GM18505 (cell line): ENCODE measurements at regions not wholly inside any gene's neighbourhood (a gene's known extent, or its start where the extent isn't known, plus 50 kb on each side); places are given as distances from the start of the nearest gene placed in this dataset.
"Not testable (repeated sequence)": the region's sequence is repeated elsewhere in the genome, so short reads cannot be mapped to it uniquely, and the experiment has no call there.

ENCODE experiments used
- ATAC-seq: cut with Tn5 transposase; IDR thresholded peaks from one replicate; pipeline ENCODE4 v1.9.1; 2021; ENCODE audit not compliant: unreplicated experiment
- POLR2A ChIP-seq: IDR thresholded peaks from 4 replicates; pipeline ENCODE4 v1.6.1; 2011; ENCODE audit warnings: borderline replicate concordance; ENCODE audit not compliant: insufficient read depth, insufficient read length; ENCODE audit errors: extremely low read depth

GRCh38 chr7:39758234-39758970 is 135.0 kb downstream of the RALA start:
- ATAC-seq: no peak
- TF ChIP-seq POLR2A: no peak

GRCh38 chr7:39761449-39761848 is 138.1 kb downstream of the RALA start:
- TF ChIP-seq POLR2A: no peak
- ATAC-seq: no peak

GRCh38 chr7:39762466-39762865 is 139.1 kb downstream of the RALA start:
- ATAC-seq: not testable (repeated sequence)

- ATAC-seq: not testable (repeated sequence)
Observed at GRCh38 chr7:39762881-39763280, 139.5 kb downstream of the RALA start.

GRCh38 chr7:39765833-39766232 is 142.5 kb downstream of the RALA start:
- not testable (repeated sequence) for ATAC-seq

GRCh38 chr7:39768439-39768838 is 145.1 kb downstream of the RALA start:
- not testable (repeated sequence) for ATAC-seq

GRCh38 chr7:39774341-39774851 is 151.0 kb downstream of the RALA start:
- ATAC-seq: not testable (repeated sequence)

- ATAC-seq: not testable (repeated sequence)
Observed at GRCh38 chr7:39781557-39781956, 158.2 kb downstream of the RALA start.

GRCh38 chr7:39786440-39786839 is 163.1 kb downstream of the RALA start:
- not testable (repeated sequence) for ATAC-seq

GRCh38 chr7:39791035-39791434 is 159.0 kb upstream of the CDK13 start:
- ATAC-seq: not testable (repeated sequence)

GRCh38 chr7:39791911-39792310 is 158.1 kb upstream of the CDK13 start:
- ATAC-seq: not testable (repeated sequence)

GRCh38 chr7:39793026-39793425 is 157.0 kb upstream of the CDK13 start:
- not testable (repeated sequence) for ATAC-seq

- not testable (repeated sequence) for ATAC-seq
Observed at GRCh38 chr7:39793851-39794250, 156.2 kb upstream of the CDK13 start.

- not testable (repeated sequence) for ATAC-seq
Observed at GRCh38 chr7:39796947-39797346, 153.1 kb upstream of the CDK13 start.

GRCh38 chr7:39798077-39798476 is 152.0 kb upstream of the CDK13 start:
- ATAC-seq: not testable (repeated sequence)

GRCh38 chr7:39808796-39809481 is 141.1 kb upstream of the CDK13 start:
- no peak for ATAC-seq

More at GRCh38 chr7:39808796-39809481, 141.1 kb upstream of the CDK13 start:
- no peak for TF ChIP-seq POLR2A
